Right lobe of liver (tissue), 6 donors: ENCODE measurements at regions not wholly inside any gene's neighbourhood (a gene's known extent, or its start where the extent isn't known, plus 50 kb on each side); places are given as distances from the start of the nearest gene placed in this dataset.

Source experiments
- ATAC-seq, 4 donors: fragments of 200-7000 bp; cut with Tn5 transposase; one replicate each; pipeline ENCODE4 v1.9.1; 2020; ENCODE audit warnings: mild to moderate bottlenecking in 4 of 4, moderate library complexity in 4 of 4
- DNase-seq, 3 donors: peaks; one replicate each; pipeline ENCODE4 v3.0.0-alpha.2; 2020
- H3K27ac ChIP-seq, 3 donors: fragments of 200-600 bp; one replicate each; pipeline ENCODE4 v1.8.0; 2022
- H3K27me3 ChIP-seq, 2 donors: fragments of 200-600 bp; one replicate each; pipeline ENCODE4 v1.8.0; 2022
- H3K36me3 ChIP-seq, 4 donors: fragments of 200-600 bp; sonication (generic) in 1 of 4; one replicate each; pipeline versions ENCODE4 v1.5.1 to v1.8.0; 2017 to 2022; ENCODE audit warnings: control low read depth in 1 of 4
- H3K4me1 ChIP-seq, 4 donors: fragments of 200-600 bp; sonication (generic) in 1 of 4; one replicate each; pipeline versions ENCODE4 v1.5.1 to v1.8.0; 2017 to 2022; ENCODE audit warnings: control low read depth in 1 of 4
- H3K4me3 ChIP-seq, 3 donors: fragments of 200-600 bp; one replicate each; pipeline ENCODE4 v1.8.0; 2022
- H3K9me3 ChIP-seq, 4 donors: fragments of 200-600 bp; sonication (generic) in 1 of 4; one replicate each; pipeline versions ENCODE4 v1.5.1 to v1.8.0; 2017 to 2022; ENCODE audit warnings: control low read depth in 1 of 4
- CTCF ChIP-seq, 4 donors: fragments of 200-600 bp in 3 of 4; fragments of 450-650 bp in 1 of 4; IDR thresholded peaks; one replicate each; pipeline versions ENCODE4 v1.5.1 to v1.8.0; 2016 to 2022; ENCODE audit warnings: antibody characterized with exemption in 4 of 4, mild to moderate bottlenecking in 2 of 4
- POLR2A ChIP-seq: fragments of 450-650 bp; IDR thresholded peaks from one replicate; pipeline ENCODE4 v1.6.1; 2017; ENCODE audit warnings: antibody characterized with exemption, mild to moderate bottlenecking
- WGBS: methylation state at CpG from one replicate; pipeline ENCODE4 v1.1.6; 2018; ENCODE audit warnings: low coverage, low lambda C conversion rate; ENCODE audit not compliant: insufficient coverage; ENCODE audit errors: missing lambda C conversion rate; 5-methylcytosine and 5-hydroxymethylcytosine counted together
- intact Hi-C, 2 donors: fragments of 100-400 bp; cut with DNase I; formaldehyde crosslinking; loops; one replicate each; pipeline versions ENCODE4 v1.11.2 to v1.14.1; 2022
- donor health status: DM: no; HTN: yes; CAD: no.
- donor health status: DM: no; HTN: no; CAD: no.
- donor health status: DM: no; HTN: no; CAD: no.
- donor health status: DM: no; HTN: yes; CAD: no.
- donor health status: DM: no; HTN: yes; CAD: no.

GRCh38 chr5:25614466-25614865 is 969.7 kb upstream of the CDH10 start:
- TF ChIP-seq CTCF (IDR thresholded peaks at IDR 0.05) (no peak), POLR2A (no peak)
- H3K36me3 ChIP-seq = no peaks in the 10 kb centered on the region
- H3K27me3 ChIP-seq = no peaks in the 10 kb centered on the region
- H3K4me3 ChIP-seq = no peak overlapping the region
- DNase-seq (no peak), ATAC-seq (peak in 1 of 4 donors; percentile 28)
- WGBS = no CpG with 5 or more reads among the region's 22 CpGs
- no peaks in the 10 kb centered on the region for H3K4me1 ChIP-seq
- H3K9me3 ChIP-seq = no peaks in the 10 kb centered on the region
- intact Hi-C loops = no loop called here
- H3K27ac ChIP-seq = no peak overlapping the region

GRCh38 chr5:25604681-25605080 is 959.9 kb upstream of the CDH10 start:
- H3K4me3 ChIP-seq = no peak overlapping the region
- TF ChIP-seq POLR2A (no peak), CTCF (IDR thresholded peaks at IDR 0.05) (no peak)
- H3K4me1 ChIP-seq = no peaks in the 10 kb centered on the region
- DNase-seq (no peak), ATAC-seq (no peak)
- H3K9me3 ChIP-seq = no peaks in the 10 kb centered on the region
- WGBS = 64% methylated on average over 1 of the region's 1 CpG
- H3K27ac ChIP-seq = no peak overlapping the region
- H3K27me3 ChIP-seq = no peaks in the 10 kb centered on the region
- intact Hi-C loops = no loop called here
- H3K36me3 ChIP-seq = no peaks in the 10 kb centered on the region

- H3K27me3 ChIP-seq = no peaks in the 10 kb centered on the region
- no peak overlapping the region for H3K27ac ChIP-seq
- H3K36me3 ChIP-seq = no peaks in the 10 kb centered on the region
- no peaks in the 10 kb centered on the region for H3K9me3 ChIP-seq
- TF ChIP-seq POLR2A (no peak), CTCF (IDR thresholded peaks at IDR 0.05) (no peak)
- H3K4me3 ChIP-seq = no peak overlapping the region
- ATAC-seq = peak in 1 of 4 donors; percentile 26
- DNase-seq = no peak
- WGBS = 20% methylated on average over 1 of the region's 1 CpG
- no peaks in the 10 kb centered on the region for H3K4me1 ChIP-seq
- intact Hi-C loops = no loop called here
These were observed 934.3 kb upstream of the CDH10 start for GRCh38 chr5:25579111-25579510.

GRCh38 chr5:25573691-25574090 is 928.9 kb upstream of the CDH10 start:
- Histone ChIP-seq H3K27me3 (no peaks in the 10 kb centered on the region), H3K9me3 (no peaks in the 10 kb centered on the region), H3K4me1 (no peaks in the 10 kb centered on the region), H3K4me3 (no peak overlapping the region), H3K27ac (no peak overlapping the region), H3K36me3 (no peaks in the 10 kb centered on the region)
- DNase-seq (no peak), ATAC-seq (no peak)
- TF ChIP-seq POLR2A (no peak), CTCF (IDR thresholded peaks at IDR 0.05) (no peak)
- 56% methylated on average over 2 of the region's 2 CpGs for WGBS
- intact Hi-C loops = no loop called here

- no peaks in the 10 kb centered on the region for H3K9me3 ChIP-seq
- WGBS = 61% methylated on average over 3 of the region's 5 CpGs
- intact Hi-C loops = no loop called here
- DNase-seq (no peak), ATAC-seq (no peak)
- H3K27ac ChIP-seq = no peak overlapping the region
- TF ChIP-seq POLR2A = no peak
- no peak for TF ChIP-seq CTCF (IDR thresholded peaks at IDR 0.05)
- H3K36me3 ChIP-seq = no peaks in the 10 kb centered on the region
- H3K4me3 ChIP-seq = no peak overlapping the region
- H3K27me3 ChIP-seq = no peaks in the 10 kb centered on the region
- H3K4me1 ChIP-seq = no peaks in the 10 kb centered on the region
These were observed 925.3 kb upstream of the CDH10 start for GRCh38 chr5:25570067-25570583.
